ENCODE measurements at regions not wholly inside any gene's neighbourhood (a gene's known extent, or its start where the extent isn't known, plus 50 kb on each side); places are given as distances from the start of the nearest gene placed in this dataset.

- TF ChIP-seq CTCF (IDR thresholded peaks at IDR 0.05; ENCODE audit: low read depth, low read length, missing input control): no peak
- TF ChIP-seq ATF3 (IDR thresholded peaks at IDR 0.05): no peak
- TF ChIP-seq SP1 (IDR thresholded peaks at IDR 0.05): no peak
- TF ChIP-seq YY1 (IDR thresholded peaks at IDR 0.05): no peak
- TF ChIP-seq EGR1 (IDR thresholded peaks at IDR 0.05; ENCODE audit: low read depth in 2 of 2): no peak
- no peak for TF ChIP-seq RAD21 (IDR thresholded peaks at IDR 0.05)
- no peak for TF ChIP-seq RXRA (IDR thresholded peaks at IDR 0.05)
- no peak for TF ChIP-seq TAF1 (conservative IDR thresholded peaks at IDR 0.05)
- TF ChIP-seq GABPA (IDR thresholded peaks at IDR 0.05 in 1 of 2, conservative IDR thresholded peaks at IDR 0.05 in 1 of 2): no peak
Measured at GRCh38 chr11:112519751-112520150, 259.1 kb upstream of the PLET1 start.

Measured in liver (tissue), 3 donors.